CD4-positive, CD25-positive, alpha-beta regulatory T cell (primary cell): ENCODE measurements at regions not wholly inside any gene's neighbourhood (a gene's known extent, or its start where the extent isn't known, plus 50 kb on each side); places are given as distances from the start of the nearest gene placed in this dataset.

Experiments
- ATAC-seq, 2 donors: fragments of 150-1000 bp; cut with Tn5 transposase; one replicate each; pipeline ENCODE4 v1.10.0; 2021; ENCODE audit warnings: low read depth in 2 of 2, moderate number of reproducible peaks in 2 of 2, moderate library complexity in 1 of 2
- DNase-seq, 3 donors: peaks; one replicate each; pipeline versions ENCODE4 v3.0.0 to v3.0.0-alpha.2; 2012 to 2022; ENCODE audit warnings: mixed read lengths in 1 of 3
- H3K27ac ChIP-seq: one replicate; pipeline ENCODE4 v1.7.0; 2013; ENCODE audit warnings: mild to moderate bottlenecking, low read length; ENCODE audit not compliant: insufficient read depth, poor library complexity, severe bottlenecking
- H3K27me3 ChIP-seq: one replicate; pipeline ENCODE4 v1.7.0; 2013; ENCODE audit warnings: low read length; ENCODE audit not compliant: control insufficient read depth, insufficient read depth
- H3K36me3 ChIP-seq: one replicate; pipeline ENCODE4 v1.7.0; 2013; ENCODE audit warnings: mild to moderate bottlenecking, low read length, moderate library complexity; ENCODE audit not compliant: control insufficient read depth, insufficient read depth
- H3K4me1 ChIP-seq: 2 replicates; pipeline ENCODE4 v1.7.0; 2013; ENCODE audit warnings: mild to moderate bottlenecking, low read length; ENCODE audit not compliant: insufficient read depth, control insufficient read depth, poor library complexity, severe bottlenecking
- H3K4me3 ChIP-seq: one replicate; pipeline ENCODE4 v1.7.0; 2013; ENCODE audit warnings: low read depth, mild to moderate bottlenecking, low read length, moderate library complexity
- H3K9me3 ChIP-seq, 2 experiments: 1 replicate in 1 of 2; 2 replicates in 1 of 2; pipeline ENCODE4 v1.7.0; 2013; ENCODE audit warnings: low read length in 2 of 2, mild to moderate bottlenecking in 1 of 2, moderate library complexity in 1 of 2; ENCODE audit not compliant: control insufficient read depth in 2 of 2
- H3K27ac Mint-ChIP-seq, 3 donors: one replicate each; pipeline ENCODE4 v1.8.0; 2020 to 2022; ENCODE audit warnings: mild to moderate bottlenecking in 3 of 3, mixed read lengths in 3 of 3, moderate library complexity in 2 of 3
- H3K27me3 Mint-ChIP-seq: one replicate; pipeline ENCODE4 v1.8.0; 2022; ENCODE audit warnings: mild to moderate bottlenecking, mixed read lengths
- H3K36me3 Mint-ChIP-seq: one replicate; pipeline ENCODE4 v1.8.0; 2020; ENCODE audit warnings: mixed read lengths
- H3K4me1 Mint-ChIP-seq, 4 donors: one replicate each; pipeline ENCODE4 v1.8.0; 2020 to 2022; ENCODE audit warnings: mixed read lengths in 4 of 4, mild to moderate bottlenecking in 1 of 4
- H3K4me3 Mint-ChIP-seq, 4 donors: one replicate each; pipeline ENCODE4 v1.8.0; 2020 to 2022; ENCODE audit warnings: mild to moderate bottlenecking in 4 of 4, mixed read lengths in 4 of 4, moderate library complexity in 3 of 4
- H3K9me3 Mint-ChIP-seq, 7 donors: one replicate each; pipeline ENCODE4 v1.8.0; 2020 to 2022; ENCODE audit warnings: mixed read lengths in 7 of 7, mild to moderate bottlenecking in 3 of 7, moderate library complexity in 2 of 7

GRCh38 chr13:50712881-50713280 is 130.6 kb downstream of the DLEU7 start:
- H3K4me1 ChIP-seq: peaks cover 26% of the 10 kb centered on the region
- no peaks in the 10 kb centered on the region for H3K27me3 ChIP-seq
- H3K9me3 ChIP-seq: no peaks in the 10 kb centered on the region
- no peak for ATAC-seq
- H3K27me3 Mint-ChIP-seq: no peaks in the 10 kb centered on the region
- H3K36me3 ChIP-seq: no peaks in the 10 kb centered on the region
- H3K36me3 Mint-ChIP-seq: peaks cover 3% of the 10 kb centered on the region
- H3K4me1 Mint-ChIP-seq: peaks cover 22 to 43% (median 32%) of the 10 kb centered on the region in 4 donors
- H3K27ac ChIP-seq: no peak overlapping the region
- H3K9me3 Mint-ChIP-seq: peaks cover 0 to 4% (median 0%) of the 10 kb centered on the region in 7 donors
- no peak for DNase-seq
- no peak overlapping the region for H3K4me3 Mint-ChIP-seq
- H3K27ac Mint-ChIP-seq: peak overlapping the region in 2 of 3 donors; percentile 11 to 28
- no peak overlapping the region for H3K4me3 ChIP-seq

GRCh38 chr13:50713523-50714248 is 129.8 kb downstream of the DLEU7 start:
- Histone ChIP-seq H3K4me1 (peaks cover 26% of the 10 kb centered on the region), H3K36me3 (no peaks in the 10 kb centered on the region), H3K27me3 (no peaks in the 10 kb centered on the region), H3K4me3 (peak overlapping the region; percentile 75), H3K9me3 (no peaks in the 10 kb centered on the region), H3K27ac (no peak overlapping the region)
- H3K27ac Mint-ChIP-seq: peak overlapping the region; percentile 72 to 94 (median 94)
- peaks cover 3% of the 10 kb centered on the region for H3K36me3 Mint-ChIP-seq
- ATAC-seq: peak; percentile 77 to 78
- H3K4me3 Mint-ChIP-seq: peak overlapping the region; percentile 64 to 93 (median 76)
- DNase-seq: peak in 2 of 3 donors; percentile 22 to 83
- H3K27me3 Mint-ChIP-seq: no peaks in the 10 kb centered on the region
- peaks cover 22 to 43% (median 31%) of the 10 kb centered on the region in 4 donors for H3K4me1 Mint-ChIP-seq
- H3K9me3 Mint-ChIP-seq: peaks cover 0 to 4% (median 0%) of the 10 kb centered on the region in 7 donors

DNA sequence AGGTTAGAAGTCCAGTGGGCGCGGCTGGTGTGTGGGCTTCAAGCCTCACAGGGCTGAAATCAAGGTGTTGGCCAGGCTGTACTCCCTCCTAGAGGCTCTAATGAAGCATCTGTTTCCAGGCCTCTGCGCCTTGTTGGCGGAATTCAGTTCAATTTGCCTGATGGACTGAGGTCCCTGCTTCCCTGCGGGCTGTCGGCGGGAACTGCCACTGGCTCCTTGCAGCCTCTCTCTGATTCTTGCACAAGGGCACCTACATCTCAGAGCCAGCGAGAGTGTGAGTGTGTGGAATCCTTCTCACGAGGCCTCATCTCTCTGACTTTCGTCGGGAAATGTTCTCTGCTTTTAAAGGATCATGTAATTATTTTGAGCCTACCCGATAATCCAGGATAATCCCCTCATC is 128.6 kb downstream of the DLEU7 start:
- H3K36me3 ChIP-seq: no peaks in the 10 kb centered on the region
- no peaks in the 10 kb centered on the region for H3K27me3 ChIP-seq
- H3K4me1 Mint-ChIP-seq: peaks cover 22 to 43% (median 32%) of the 10 kb centered on the region in 4 donors
- peaks cover 26% of the 10 kb centered on the region for H3K4me1 ChIP-seq
- no peak for DNase-seq
- peaks cover 0 to 5% (median 0%) of the 10 kb centered on the region in 7 donors for H3K9me3 Mint-ChIP-seq
- no peak for ATAC-seq
- no peaks in the 10 kb centered on the region for H3K9me3 ChIP-seq
- H3K27ac ChIP-seq: no peak overlapping the region
- H3K4me3 ChIP-seq: no peak overlapping the region
- H3K27me3 Mint-ChIP-seq: no peaks in the 10 kb centered on the region
- peaks cover 3% of the 10 kb centered on the region for H3K36me3 Mint-ChIP-seq
- H3K4me3 Mint-ChIP-seq: peak overlapping the region in 3 of 4 donors; percentile 69 to 93 (median 82)
- peak overlapping the region; percentile 72 to 94 (median 94) for H3K27ac Mint-ChIP-seq

DNA sequence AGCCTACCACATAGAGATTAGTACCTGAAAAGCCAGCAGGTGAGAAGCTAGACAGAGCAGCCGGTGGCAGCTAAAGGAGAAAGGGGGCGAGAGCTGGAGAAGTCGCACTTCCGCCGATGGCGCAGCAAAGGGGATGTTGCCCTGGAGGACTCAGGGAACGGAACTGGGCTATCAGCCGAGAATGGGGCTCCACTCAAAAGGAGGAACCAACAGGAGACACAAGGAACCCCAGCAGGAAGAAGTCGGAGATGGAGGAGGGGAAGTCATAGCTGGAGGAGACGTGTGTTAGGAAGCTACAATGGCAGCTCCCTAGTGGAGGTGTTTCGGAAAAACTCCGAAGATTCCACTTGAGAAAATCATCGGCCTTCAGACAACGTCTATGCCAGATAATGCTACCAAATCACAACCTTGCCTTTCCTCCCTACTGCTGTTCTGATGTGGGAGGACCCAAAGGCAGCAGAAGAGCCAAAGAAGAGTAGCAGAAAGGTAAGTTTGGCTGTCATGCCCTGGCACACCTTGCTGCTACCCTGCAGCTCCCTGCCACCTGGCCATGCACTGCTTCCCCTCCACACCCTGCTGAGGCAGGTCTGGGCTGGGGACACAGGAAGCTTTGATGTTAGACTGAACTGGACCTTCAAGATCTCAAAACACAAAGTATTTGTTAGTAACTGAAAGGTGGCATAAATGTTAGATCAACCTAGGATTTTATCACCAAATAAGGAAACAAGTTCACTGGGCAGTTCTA is 127.9 kb downstream of the DLEU7 start:
- Histone ChIP-seq H3K4me3 (no peak overlapping the region), H3K27me3 (no peaks in the 10 kb centered on the region), H3K4me1 (peaks cover 26% of the 10 kb centered on the region), H3K36me3 (no peaks in the 10 kb centered on the region), H3K27ac (no peak overlapping the region), H3K9me3 (no peaks in the 10 kb centered on the region)
- Mint-ChIP-seq H3K27me3 (no peaks in the 10 kb centered on the region), H3K4me1 (peaks cover 22 to 43% (median 31%) of the 10 kb centered on the region in 4 donors), H3K4me3 (peak overlapping the region in 1 of 4 donors; percentile 32), H3K27ac (no peak overlapping the region), H3K9me3 (peaks cover 0 to 5% (median 0%) of the 10 kb centered on the region in 7 donors), H3K36me3 (peaks cover 3% of the 10 kb centered on the region)
- ATAC-seq (no peak), DNase-seq (peak in 1 of 3 donors; percentile 20)

DNA sequence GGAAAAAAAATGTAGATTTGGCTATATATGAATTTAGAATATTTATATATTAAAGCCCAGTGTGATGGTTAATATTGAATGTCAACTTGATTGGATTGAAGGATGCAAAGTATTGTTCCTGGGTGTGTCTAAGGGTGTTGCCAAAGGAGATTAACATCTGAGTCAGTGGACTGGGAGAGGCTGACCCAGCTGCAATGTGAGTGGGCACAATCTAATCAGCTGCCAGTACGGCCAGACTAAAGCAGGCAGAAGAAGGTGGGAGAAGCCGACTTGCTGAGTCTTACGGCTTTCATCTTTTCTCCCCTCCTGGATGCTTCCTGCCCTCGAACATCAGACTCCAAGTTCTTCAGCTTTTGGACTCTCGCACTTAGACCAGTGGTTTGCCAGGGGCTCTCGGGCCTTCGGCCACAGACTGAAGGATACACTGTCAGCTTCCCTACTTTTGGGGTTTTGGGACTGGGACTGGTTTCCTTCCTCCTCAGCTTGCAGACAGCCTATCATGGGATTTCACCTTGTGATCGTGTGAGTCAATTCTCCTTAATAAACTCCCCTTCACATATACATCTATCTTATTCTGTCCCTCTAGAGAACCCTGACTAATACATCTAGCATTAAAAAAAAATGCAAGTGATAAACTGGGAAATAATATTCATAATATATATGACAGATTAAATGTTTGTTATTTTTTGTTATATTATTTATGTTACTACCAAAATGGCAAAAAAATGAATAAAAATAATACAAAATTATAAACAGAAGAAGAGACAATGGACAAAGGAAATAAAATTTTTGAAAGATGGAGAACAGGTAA is 122.4 kb downstream of the DLEU7 start:
- H3K9me3 Mint-ChIP-seq: peaks cover 0 to 4% (median 0%) of the 10 kb centered on the region in 7 donors
- ATAC-seq (no peak), DNase-seq (no peak)
- H3K4me1 ChIP-seq: no peaks in the 10 kb centered on the region
- no peaks in the 10 kb centered on the region for H3K9me3 ChIP-seq
- no peak overlapping the region for H3K4me3 ChIP-seq
- H3K4me3 Mint-ChIP-seq: no peak overlapping the region
- H3K27me3 Mint-ChIP-seq: no peaks in the 10 kb centered on the region
- peaks cover 3% of the 10 kb centered on the region for H3K36me3 Mint-ChIP-seq
- H3K4me1 Mint-ChIP-seq: peaks cover 2 to 8% (median 5%) of the 10 kb centered on the region in 4 donors
- H3K27me3 ChIP-seq: no peaks in the 10 kb centered on the region
- H3K27ac Mint-ChIP-seq: no peak overlapping the region
- no peaks in the 10 kb centered on the region for H3K36me3 ChIP-seq
- no peak overlapping the region for H3K27ac ChIP-seq

- no peak overlapping the region for H3K4me3 ChIP-seq
- no peak overlapping the region for H3K27ac ChIP-seq
- H3K36me3 ChIP-seq: no peaks in the 10 kb centered on the region
- Mint-ChIP-seq H3K36me3 (peaks cover 3% of the 10 kb centered on the region), H3K4me1 (peaks cover 0 to 5% (median 0%) of the 10 kb centered on the region in 4 donors), H3K9me3 (peaks cover 0 to 3% (median 0%) of the 10 kb centered on the region in 7 donors), H3K27ac (peak overlapping the region in 1 of 3 donors; percentile 5), H3K27me3 (no peaks in the 10 kb centered on the region), H3K4me3 (no peak overlapping the region)
- DNase-seq (no peak), ATAC-seq (no peak)
- no peaks in the 10 kb centered on the region for H3K4me1 ChIP-seq
- no peaks in the 10 kb centered on the region for H3K9me3 ChIP-seq
- H3K27me3 ChIP-seq: no peaks in the 10 kb centered on the region
Observed at GRCh38 chr13:50721672-50721992, 121.9 kb downstream of the DLEU7 start.

DNA sequence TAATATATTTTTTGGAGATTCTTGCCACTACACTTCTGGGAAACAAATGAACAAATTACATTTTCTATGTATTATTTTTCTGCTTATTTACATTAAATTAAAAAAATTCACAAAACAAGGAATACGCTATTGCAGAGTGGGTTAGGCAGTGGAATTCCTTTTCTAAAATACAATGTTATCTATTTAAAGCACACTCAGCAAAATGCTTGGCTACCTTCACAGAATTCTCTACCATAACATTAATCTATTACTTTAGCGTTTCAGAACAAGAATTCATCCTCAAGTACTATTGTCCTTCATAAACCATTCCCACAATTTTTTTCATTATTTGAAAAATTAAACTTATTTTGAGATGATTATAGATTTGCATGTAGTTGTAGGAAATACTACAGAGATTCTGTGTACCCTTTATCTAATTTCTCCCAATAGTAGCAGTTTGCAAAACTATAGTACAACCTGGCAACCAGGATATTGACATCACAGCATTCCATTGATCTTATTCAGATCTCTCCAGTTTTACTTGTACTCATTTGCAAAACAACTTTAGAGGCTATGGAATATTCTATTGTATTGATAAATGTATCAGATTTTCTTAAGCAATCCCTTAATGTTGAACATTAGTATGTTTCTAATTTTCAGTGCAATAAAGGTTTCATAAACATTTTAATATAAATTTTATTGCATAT is 120.9 kb downstream of the DLEU7 start:
- no peak overlapping the region for H3K4me3 Mint-ChIP-seq
- H3K27ac Mint-ChIP-seq: no peak overlapping the region
- H3K27me3 Mint-ChIP-seq: peaks cover 6% of the 10 kb centered on the region
- Histone ChIP-seq H3K9me3 (no peaks in the 10 kb centered on the region), H3K27me3 (no peaks in the 10 kb centered on the region), H3K4me1 (no peaks in the 10 kb centered on the region), H3K36me3 (no peaks in the 10 kb centered on the region), H3K4me3 (no peak overlapping the region), H3K27ac (no peak overlapping the region)
- no peak for DNase-seq
- no peak for ATAC-seq
- H3K9me3 Mint-ChIP-seq: peaks cover 0 to 4% (median 0%) of the 10 kb centered on the region in 7 donors
- peaks cover 0 to 4% (median 0%) of the 10 kb centered on the region in 4 donors for H3K4me1 Mint-ChIP-seq
- H3K36me3 Mint-ChIP-seq: peaks cover 3% of the 10 kb centered on the region
